NCI-H748 (cell line): ENCODE measurements at regions not wholly inside any gene's neighbourhood (a gene's known extent, or its start where the extent isn't known, plus 50 kb on each side); places are given as distances from the start of the nearest gene placed in this dataset.

Source experiments
- DNase-seq: peaks from one replicate; lab custom pipeline; 2025; ENCODE audit not compliant: unreplicated experiment; lab: John Stamatoyannopoulos, UW

DNA sequence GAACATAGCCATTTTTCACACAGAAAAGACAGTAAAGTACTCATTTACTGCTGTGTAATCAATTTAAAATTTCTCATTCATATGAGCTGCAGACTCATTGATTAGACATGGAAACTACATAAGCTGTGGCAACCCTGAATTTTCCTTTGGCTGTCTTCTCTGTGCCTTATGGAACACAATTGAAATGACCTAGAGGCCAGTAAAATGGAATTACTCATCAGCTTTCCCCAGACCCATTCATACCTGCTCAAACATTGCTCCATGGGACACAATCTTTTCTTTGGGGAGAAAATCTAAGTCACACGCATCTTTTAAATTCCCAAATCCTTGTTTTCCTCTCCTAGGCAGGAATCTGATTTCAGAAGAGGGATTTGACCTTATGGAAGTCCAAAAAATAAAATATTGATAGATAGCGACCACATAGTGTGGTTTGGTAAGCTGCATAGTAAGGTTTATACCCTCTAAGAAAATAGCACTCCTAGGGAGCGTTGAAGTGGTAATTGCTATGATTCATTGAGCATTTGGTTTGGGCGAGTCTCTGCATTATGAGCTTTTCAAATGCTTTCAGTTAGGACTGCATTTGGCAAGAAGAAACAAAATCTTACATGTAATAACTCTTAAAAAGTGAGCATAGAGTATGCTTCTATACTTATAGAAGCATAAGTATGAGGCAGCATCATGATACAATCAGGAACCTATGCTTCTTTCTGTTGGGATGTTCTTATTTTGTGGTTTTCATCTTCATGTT is 243.4 kb upstream of the GADL1 start:
- no peak for DNase-seq

DNA sequence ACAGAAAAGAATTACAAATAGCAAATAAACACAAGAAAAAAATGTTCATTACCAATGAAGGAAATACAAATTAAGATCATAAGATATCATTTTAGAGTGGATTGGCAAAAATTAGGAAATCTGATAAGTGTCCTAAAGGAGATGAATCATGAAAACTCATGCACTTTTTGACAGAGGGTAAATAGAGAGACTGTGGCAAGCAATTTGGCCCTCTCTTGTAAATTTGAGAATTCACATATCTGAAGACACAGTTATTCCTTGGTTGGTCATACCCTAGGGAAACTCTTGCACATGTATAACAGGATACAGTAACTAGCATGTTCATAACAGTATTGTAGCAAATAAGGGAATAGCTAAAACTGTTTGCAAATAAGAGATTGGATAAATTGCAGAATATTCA is 246.0 kb upstream of the GADL1 start:
- DNase-seq = no peak

DNA sequence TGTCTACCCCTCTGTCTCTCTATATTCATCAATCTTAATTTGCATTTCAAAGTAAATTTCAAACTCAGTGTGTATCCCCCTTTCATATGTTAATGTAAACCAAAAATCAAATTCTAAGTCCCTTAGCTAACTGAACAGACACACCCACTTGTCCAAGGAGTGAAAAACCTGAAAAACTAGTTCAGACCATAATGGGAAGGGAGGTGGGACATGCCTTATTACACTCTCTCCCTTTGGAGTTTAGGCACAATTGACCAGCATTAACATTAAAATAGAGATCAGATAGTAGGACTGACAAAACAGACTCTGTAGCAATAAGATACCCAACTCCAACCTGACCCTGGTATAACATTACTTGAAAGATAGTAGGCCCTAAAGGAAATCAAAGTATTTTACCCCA is 247.7 kb upstream of the GADL1 start:
- peak; percentile 95 for DNase-seq

DNA sequence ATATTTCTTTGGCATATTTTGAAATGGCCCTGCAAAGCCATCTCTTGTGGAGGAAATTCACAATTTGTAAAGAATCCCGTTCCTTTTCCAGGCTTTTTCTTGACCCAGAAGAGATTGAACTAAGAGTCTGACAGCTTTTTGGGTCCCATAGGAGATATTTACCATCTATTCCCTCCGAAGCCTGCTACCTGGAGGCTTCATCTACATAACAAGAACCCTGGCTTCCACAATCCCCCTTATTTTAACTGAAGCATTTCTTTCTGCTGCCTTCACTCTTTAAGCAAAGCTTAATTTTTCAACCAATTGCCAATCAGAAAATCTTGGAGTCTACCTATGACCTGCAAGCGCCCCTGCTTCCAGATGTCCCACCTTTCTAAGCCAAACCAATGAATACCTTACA is 248.1 kb upstream of the GADL1 start:
- no peak for DNase-seq

DNA sequence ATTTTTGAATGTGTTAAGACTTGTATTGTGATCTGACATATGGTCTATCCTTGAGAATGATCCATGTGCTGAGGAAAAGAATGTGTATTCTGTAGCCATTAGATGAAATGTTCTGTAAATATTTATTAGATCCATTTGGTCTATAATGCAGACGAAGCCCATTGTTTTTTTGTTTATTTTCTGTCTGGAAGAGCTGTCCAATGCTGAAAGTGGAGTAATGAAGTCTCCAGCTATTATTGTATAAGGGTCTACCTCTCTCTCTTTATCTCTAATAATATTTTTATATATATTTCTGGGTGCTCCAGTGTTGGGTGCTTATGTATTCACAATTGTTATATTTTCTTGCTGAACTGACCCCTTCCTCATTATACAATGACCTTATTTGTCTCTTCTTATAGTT is 250.6 kb upstream of the GADL1 start:
- DNase-seq = peak; percentile 57

DNA sequence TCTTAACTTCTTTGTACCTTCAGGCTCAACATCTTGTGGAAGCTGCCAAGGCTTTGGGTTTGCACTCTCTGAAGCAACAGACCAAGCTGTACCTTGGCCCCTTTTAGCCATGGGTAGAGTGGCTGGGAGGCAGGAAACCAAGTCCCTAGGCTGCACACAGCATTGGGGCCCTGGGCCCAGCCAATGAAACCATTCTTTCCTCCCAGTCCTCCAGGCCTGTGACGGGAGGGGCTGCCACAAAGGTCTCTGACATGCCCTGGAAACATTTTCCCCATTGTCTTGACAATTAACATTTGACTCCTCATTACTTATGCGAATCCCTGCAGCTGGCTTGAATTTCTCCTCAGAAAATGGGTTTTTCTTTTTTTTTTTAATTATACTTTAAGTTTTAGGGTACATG is 253.1 kb upstream of the GADL1 start:
- no peak for DNase-seq

DNA sequence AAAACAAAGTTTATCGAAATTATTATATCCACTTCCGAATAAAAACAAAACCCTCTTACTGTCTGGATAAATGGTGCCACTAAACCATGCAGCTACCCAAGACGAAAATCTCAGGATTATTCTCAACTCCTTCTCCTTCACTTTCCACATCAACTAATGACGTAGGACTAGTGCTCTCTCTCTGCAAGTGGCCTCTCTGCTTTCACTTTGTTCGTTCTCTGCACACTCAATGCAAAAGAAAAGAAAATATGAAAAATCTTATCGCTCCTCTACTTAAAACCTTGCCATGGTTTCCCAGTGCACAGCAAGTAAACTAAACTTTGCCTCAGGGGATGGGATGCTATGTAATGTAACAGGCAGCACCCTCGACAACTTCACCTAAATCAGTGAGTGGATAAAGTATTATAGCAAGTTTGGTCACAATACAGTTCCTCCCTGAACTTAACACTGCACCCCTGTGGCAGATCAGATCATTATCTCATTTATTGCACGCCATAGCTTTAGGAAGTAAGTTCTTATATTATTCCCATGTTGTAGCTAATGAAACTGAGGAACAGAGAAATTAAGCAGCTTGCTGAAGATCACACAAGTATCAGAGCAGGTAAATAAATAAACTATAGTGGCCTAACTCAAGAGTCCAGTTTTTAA is 262.7 kb upstream of the GADL1 start:
- DNase-seq = no peak

DNA sequence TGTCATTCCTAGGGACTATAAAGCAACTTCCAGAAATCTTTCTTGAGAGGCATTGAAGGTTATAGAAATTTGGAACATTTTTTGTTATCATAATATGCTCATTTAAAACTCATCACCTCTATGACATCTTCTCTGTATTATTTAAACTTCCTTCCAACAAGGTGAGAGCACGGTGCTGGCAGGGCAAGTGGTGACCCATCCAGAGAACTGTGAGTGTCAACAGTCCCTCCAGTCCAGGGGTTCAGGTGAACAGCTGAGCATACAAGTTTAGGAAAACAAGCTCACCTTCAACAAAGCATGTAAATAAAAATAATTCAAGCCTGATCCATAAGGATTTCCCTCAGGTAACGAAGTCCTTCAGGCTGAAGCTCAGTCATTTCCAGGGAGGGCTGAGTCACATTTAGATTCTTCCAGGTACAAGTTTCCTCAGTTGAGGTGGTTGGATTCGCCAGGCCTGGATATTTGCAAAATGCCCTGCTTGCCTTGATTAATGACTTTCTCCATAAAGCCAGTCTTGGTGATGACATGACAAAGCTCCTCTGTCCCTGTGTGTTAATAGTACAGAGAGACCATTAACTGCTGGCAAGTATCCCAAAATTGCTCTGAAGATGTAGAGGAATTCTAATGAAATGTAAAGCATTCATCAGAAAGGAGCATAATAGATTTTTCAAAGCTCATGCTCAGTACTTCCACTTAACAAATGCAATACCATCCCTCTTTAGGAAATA is 263.6 kb upstream of the GADL1 start:
- peak; percentile 30 for DNase-seq

DNA sequence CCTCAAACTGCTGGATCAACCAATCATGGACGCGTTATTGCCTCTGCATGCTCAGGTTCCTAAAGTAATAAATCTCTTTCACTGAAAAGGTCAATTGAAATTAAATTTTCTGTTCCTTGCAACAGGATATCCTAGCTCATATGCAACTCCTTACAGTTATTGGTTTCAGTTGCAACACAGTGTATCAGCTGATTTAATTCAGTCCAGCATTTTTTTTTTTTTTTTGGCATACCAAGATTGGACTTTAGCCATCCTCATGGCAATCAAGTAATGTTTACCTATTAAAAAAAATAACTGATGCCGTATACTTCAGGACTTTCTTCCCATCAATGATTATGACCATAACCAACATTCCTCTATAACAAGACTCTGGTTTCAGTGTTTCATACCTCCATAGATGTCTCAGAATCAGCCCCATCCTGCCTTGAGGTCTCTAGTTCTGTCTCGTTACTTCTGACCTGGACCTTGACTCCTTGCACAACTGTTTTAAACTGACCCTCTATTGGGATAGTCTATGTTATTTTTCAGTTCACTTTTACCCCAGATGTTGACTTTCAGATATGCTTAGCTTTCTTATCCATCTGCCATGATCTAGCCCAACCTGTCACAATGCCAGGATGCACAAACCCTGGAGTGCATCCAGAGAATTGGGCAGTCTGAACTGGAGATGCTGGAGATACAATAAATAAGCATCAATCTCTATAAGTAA is 265.0 kb upstream of the GADL1 start:
- no peak for DNase-seq

DNA sequence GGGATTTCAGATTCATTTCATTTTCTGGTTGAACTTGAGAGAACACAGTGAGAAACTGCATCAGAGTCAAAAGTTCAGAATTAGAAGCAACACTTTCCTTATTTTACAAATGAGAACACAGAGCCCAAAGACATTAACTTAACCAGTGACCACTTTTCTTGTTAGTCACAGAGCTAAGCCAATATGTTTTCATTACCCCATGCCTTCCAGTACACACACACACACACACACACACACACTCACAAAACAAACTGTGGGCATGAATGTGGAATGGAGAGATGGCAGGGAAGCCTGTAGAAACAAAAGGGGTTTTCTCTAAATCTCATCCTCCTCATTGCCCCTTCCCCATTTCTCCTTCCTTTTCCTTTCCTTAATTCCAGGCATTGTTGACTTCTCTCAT is 267.4 kb upstream of the GADL1 start:
- no peak for DNase-seq

DNA sequence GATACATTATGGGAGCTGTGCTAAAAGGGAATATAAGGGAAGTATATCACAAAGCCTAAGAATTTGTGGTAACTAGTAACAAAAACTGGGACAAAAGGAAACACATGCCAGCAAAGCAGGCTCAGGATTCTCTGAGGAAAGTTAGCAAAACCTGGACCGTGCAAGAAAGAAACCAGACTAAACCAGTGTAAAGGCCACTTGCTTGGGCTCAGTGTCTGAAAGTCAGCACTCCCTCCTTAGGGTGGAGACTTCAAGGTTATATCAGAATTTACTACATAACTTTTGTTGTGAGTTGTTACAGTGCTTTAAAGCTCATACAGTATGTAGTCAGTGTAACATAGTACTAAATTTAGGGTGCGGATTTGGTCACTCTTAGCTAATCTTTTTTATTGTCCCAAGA is 269.9 kb upstream of the GADL1 start:
- DNase-seq = no peak

DNA sequence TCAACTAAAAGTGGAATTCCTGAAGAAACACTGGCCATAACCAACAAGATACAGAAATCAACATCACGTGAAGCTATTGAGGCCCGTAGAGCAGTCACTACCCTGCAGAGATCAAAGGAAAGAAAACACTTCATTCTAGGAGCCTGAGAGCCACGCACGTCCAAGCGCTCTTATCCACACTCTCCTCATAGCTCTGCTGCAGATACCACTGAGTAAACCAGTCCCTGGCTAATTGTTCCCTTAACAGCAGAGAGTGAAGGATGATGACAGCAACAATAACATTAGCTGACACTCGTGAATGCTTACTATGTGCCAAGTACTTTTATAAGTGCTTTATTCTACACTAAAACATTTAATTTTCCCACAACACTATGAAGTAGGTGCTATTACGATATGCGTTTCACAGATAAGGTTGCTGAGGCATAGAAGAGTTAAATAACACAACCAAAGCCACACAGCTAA is 271.0 kb upstream of the GADL1 start:
- DNase-seq = peak; percentile 70

DNA sequence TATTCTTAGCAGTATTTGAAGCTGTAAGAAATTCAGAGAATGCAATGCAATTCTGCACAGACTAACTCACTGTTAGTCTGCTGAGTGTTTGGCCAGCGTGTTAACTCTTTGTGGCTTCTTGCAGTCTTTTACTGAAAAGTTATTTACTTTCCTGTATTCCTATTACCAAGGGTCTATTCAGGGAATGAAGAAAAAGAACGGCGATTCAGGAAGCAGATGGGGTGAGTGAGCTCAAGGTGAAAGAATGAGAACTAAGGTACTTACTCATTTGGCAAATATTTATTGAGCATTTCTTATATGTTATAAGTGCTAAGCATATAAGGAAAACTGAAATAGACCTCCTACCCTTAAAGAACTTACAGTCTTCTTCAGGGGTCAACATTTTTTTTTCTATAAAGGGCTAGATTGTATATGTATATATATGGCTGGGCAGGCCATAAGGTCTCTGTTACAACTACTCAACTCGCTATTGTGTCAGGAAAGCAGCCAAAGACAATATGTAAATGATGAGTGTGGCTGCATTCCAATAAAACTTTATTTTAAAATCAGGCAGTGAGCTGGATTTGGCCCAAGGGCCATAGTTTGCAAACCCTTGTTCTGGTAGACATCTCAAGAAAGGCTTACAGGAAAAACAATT is 271.9 kb upstream of the GADL1 start:
- DNase-seq = no peak

DNA sequence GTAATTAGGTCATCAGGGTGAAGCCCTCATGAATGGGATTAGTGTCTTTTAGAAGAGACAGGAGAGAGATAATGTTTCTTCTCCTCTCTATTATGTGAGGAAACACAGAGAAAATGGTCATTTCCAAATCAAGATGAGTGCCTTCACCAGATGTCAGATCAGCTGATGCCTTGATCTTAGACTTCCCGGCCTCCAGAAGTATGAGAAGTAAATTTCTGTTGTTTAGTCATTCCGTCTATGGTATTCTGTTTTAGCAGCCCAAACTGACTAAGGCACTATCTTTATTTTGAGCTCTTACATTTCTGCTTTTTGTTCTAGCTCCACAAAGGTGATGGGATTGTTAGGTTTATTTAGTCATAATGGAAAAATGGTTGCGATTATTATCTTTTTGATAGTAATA is 273.2 kb upstream of the GADL1 start:
- DNase-seq = no peak

DNA sequence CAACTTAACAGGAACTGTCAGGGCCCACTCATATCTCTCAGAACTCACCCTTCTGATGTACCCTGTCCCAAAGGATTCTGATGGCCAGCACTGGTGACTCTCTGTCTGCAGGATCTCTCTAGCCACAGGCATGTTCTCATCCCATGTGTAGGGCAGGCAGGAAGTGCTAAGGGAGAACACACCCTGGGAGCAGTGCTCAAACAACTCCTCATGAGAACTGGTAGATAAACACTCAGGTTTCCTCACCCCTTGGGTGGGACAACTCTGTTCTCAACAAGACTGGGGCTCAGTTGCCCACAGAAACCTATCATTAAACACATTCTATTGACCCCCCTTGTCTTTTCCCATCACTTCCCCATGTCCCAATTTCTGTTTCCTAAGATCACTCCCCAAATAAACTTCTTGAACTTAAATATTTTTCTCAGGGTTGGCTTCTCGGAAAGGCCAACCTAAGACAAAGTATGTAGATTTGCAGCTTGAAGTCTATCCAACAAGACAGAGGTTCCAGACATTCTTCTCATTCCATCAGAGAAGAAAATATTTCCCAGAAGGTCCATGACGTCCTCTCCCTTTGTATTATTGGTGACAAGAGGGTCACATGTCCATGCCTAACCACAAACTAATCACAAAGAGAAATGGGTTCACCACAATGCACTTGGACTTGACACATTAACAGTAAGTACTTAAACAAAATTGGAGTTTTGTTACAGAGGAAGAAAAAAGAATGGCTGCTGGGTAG is 276.6 kb upstream of the GADL1 start:
- DNase-seq = no peak

DNA sequence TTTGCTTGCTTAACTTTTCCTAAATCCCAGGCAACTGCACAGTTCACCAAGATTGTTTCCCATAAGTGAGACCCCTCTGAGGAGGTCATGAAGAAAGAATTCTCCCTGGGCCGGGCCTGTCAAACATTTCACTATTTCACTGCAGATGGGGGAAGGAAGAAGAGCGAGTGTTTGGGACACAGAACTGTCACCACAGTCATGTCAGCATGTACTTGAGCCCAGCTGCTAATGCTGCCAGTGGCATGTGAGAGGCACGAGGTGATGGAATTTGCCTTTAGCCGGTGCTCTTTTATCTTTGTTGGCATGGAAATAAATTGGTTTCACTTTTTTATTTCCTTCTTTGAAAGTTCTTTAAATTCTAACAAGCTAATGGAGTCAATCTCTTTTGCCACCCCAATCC is 277.9 kb upstream of the GADL1 start:
- no peak for DNase-seq

DNA sequence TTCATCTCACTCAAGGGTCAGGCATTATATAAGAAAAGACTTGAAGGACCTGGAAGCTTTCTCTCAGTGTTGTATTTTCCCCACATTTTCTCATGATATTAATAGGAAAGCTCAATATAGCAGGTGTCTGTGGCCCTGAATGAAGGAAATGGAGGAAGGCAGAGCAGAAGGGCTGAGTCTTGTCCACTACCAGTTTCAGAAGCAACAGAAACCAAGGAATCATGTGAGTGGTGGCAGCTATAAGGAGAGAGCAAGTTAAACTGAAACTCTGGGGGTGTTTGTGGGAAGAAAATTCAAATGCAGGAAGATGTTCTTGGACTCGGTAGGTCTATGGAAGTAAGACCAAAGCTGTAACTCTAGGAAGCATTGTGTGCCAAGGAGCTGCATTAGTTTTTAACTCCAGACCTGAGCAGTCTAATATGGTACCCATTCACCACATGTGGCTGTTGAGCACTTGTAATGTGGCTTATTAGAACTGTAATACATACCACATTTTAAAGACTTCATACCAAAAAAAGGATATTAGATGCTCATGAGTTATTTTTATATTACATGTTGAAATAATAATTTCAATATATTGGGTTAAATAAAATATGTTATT is 278.8 kb upstream of the GADL1 start:
- DNase-seq = no peak

DNA sequence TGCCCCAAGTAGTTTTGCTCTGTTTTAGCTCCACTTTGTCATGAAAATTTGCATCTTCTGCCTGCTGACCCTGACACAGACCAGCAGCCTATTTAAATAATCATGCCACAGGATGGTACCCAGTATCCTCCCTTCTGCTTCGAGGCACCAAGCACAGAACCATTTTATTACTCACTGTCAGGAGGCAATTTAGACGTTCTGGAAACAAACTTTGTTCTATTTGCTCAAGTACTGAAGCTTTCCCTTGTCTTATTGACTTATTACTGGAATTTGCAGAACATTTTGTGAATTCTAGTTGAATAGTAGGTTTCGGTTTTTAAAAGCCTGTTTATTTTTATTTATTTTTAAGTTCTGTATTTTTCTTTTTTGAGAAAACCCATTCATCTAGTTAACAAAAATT is 279.6 kb upstream of the GADL1 start:
- no peak for DNase-seq

DNA sequence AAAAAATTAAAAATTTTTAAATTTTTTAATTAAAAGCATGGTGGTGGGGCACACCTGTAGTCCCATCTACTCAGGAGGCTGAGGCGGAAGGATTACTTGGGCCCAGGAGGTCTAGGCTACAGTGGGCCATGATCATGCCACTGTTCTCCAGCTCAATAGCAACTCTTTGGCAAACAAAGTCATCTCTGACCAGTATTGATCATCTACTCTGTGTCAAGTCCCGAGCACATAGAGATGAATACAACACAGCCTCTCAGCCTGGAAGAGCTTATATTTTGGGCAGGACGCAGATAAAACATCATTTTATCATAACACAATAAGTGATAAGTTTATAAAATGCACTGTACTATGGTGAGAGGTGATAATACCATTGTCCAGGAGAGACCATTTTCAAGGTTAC is 281.6 kb upstream of the GADL1 start:
- no peak for DNase-seq

DNA sequence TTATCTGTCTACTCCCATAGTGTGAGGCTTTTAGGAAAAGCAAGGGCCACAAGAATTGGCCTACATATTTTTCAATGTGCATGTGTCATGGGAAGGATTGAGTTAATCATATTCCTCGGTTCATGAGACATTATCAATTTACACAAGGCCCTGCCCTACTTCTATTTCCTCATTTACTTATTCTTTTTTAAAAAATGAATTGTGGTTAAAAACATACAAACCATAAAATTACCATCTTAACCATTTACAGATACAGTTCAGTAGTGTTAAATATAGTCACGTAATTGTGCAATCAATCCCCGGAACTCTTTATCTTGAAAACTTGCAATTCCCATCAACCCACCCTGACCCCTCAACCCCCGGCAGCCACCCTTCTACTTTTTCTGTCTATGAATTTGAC is 284.0 kb upstream of the GADL1 start:
- DNase-seq = no peak
